ENCODE measurements at regions not wholly inside any gene's neighbourhood (a gene's known extent, or its start where the extent isn't known, plus 50 kb on each side); places are given as distances from the start of the nearest gene placed in this dataset.

- no peak for TF ChIP-seq CTCF (IDR thresholded peaks at IDR 0.05; ENCODE audit: insufficient read depth, low read depth, low read length)
- no peak for TF ChIP-seq EZH2 (IDR thresholded peaks at IDR 0.05; ENCODE audit: insufficient read depth, low read length)
Measured at GRCh38 chr13:56615572-56615971, 525.1 kb upstream of the PRR20A start.

Data from astrocyte (in vitro differentiated cells and primary cell).